ENCODE measurements at regions not wholly inside any gene's neighbourhood (a gene's known extent, or its start where the extent isn't known, plus 50 kb on each side); places are given as distances from the start of the nearest gene placed in this dataset.
A peak's percentile ranks its signal among the peaks of the same experiment; 100 is the strongest.
"Not testable (repeated sequence)": the region's sequence is repeated elsewhere in the genome, so short reads cannot be mapped to it uniquely, and the experiment has no call there.

GRCh38 chr3:192057261-192057660, 596.3 kb downstream of the PYDC2 start:
- DNase-seq: no peak

- DNase-seq: peak; percentile 73
Measured at GRCh38 chr3:192060160-192060781, 599.3 kb downstream of the PYDC2 start.

GRCh38 chr3:192061426-192061825, 600.5 kb downstream of the PYDC2 start:
- no peak for DNase-seq

DNA sequence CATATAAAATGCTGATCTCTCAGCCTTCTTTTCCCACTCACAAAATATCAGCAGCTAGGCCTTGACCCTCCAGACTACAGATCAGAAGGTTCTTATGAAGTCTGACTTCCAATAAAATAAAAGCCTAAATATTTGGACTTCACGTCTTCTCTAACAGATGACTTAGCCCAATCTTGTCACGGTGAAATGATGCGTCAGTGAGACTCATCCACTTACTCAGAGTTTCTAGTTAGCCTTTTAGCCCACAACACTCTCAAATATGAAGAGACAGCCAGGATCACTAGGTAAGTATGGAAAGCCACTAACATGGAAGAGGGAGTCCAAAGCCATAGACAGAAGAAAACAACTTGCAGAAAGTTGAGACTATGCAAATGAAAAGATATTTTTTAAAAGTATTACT, 601.2 kb downstream of the PYDC2 start:
- no peak for DNase-seq

- no peak for DNase-seq
Measured at GRCh38 chr3:192063570-192063969, 602.6 kb downstream of the PYDC2 start.

DNA sequence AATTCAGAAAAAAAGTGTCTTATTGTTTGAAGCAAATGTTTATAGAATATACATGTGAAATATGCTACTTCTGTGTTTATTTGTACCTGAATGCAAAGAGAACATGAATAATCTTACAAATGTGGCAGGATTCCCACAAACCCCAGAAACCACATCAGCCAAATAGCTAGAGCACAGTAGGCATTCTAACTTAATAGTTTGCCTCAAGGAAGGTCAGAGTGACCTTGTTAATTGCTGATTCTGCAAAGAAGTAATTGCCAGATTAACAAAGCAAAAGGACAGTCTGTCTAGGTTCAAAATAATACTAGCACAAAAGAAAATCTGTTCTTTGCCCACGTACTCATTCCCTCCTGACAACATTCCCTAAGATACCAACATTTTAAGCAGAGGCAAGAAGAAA, 604.0 kb downstream of the PYDC2 start:
- DNase-seq: no peak

DNA sequence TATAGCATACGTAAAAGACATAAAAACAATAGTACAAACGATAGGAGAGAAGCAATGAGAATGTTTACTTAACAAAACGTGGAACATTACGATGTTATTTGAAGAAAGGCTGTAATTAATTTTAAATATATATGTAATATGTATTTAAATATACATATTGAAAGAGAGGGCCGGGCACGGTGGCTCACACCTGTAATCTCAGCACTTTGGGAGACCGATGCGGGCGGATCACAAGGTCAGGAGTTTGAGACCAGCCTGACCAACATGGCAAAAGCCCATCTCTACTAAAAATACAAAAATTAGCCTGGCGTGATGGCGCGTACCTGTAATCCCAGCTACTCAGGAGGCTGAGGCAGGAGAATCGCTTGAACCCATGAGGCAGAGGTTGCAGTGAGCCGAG, 605.3 kb downstream of the PYDC2 start:
- not testable (repeated sequence) for DNase-seq

- DNase-seq: no peak
Measured at GRCh38 chr3:192068464-192069254, 607.7 kb downstream of the PYDC2 start.

DNA sequence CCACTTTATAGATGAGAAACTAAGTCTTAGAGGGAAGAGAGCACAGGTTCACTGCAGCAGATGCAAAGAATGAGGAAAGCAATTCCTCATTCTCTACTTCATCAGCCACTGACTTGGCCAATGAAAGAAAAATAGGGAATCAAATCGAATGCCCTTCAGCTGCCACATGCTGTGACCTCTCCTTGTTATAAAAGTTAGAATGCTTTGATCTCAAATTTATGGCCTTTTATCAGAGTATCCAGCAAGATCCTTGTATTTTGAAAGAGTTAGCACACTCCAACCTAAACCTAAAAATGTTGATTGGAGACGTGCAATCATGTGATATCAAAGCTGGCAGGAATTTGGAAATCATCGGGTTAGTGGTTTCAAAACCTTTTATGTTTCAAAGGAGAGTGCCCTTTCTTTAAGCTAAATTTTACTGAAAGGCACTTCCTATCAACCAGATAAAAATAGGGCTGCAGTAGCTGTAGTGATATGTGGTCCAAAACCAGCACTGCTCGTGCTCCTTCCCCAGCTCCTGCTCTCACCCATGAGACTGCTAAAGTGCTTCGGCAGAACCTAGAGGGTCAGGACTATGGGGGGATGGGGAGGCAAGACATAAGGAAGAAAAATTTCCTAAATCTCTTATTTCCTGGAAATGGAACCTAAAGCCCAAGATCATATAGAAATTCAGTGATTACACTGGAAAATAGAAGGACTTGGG, 617.0 kb downstream of the PYDC2 start:
- DNase-seq: no peak

DNA sequence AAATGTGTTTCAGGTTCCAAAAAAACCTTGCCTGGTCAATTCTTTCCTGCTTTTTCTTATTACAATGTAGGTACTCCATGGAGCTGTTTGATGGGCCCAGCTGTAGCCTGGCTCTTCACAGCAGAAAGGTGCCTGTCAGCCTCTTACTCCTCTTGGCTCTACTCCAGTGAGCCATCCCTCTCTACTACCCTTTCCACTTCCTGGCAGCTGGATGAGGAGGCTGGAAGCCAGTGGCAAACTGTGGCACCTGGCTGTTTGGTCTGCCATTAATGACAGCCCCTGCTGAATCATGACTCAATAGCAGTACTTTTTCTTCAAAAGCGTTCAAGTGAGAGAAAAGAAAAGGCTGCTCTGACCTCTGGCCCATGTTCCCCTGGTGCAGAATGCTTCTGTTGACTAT, 618.1 kb downstream of the PYDC2 start:
- DNase-seq: no peak

GRCh38 chr3:192080336-192080735, 619.4 kb downstream of the PYDC2 start:
- DNase-seq: no peak

DNA sequence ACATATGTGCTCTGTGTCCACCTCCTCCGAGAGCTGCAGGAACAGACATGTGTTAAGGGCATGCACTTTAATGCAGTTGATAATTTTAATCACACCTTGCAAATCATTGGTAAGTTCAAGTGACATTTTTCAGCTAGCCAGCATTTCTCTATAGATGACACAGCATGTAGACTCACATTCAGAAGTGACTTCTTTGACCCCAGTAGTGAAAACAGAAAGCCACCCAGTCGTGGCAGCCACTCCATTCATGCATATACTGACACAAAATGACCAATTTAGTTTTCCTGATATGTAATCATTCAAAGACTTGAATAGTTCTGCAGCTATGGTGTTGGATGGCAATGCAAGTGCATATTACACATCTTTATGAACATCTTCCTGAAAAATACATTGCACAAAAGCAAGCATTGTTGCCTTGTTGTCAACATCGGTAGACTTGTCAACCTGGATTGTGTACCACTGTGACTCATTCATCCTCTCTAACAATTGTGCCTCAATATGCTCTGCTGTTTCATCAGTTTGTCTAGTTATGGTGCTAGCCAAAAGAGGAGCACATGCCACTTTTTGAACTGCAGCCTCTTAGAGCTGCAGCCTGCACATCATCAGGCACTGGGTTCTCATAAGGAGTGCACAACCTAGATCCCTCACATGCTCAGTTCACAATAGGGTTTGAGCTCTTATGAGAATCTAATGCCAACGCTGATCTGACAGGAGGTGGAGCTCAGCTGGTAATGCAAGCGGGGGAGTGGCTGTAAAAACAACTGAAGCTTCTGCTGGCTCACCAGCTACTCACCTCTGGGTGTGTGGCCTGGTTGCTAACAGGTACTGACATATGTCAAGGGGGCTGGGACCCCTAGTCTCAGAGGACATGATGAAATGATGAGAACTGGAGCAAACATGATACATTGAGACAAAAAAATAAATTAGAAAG, 622.0 kb downstream of the PYDC2 start:
- DNase-seq: no peak
